ENCODE measurements at regions not wholly inside any gene's neighbourhood (a gene's known extent, or its start where the extent isn't known, plus 50 kb on each side); places are given as distances from the start of the nearest gene placed in this dataset.
"Not testable (repeated sequence)": the region's sequence is repeated elsewhere in the genome, so short reads cannot be mapped to it uniquely, and the experiment has no call there.

GRCh38 chr1:38787041-38787440 lies 72.5 kb downstream of the RRAGC start:
- DNase-seq (ENCODE audit: low spot score) = no peak

GRCh38 chr1:38786040-38786436 lies 73.5 kb downstream of the RRAGC start:
- DNase-seq (ENCODE audit: low spot score) = no peak

DNA sequence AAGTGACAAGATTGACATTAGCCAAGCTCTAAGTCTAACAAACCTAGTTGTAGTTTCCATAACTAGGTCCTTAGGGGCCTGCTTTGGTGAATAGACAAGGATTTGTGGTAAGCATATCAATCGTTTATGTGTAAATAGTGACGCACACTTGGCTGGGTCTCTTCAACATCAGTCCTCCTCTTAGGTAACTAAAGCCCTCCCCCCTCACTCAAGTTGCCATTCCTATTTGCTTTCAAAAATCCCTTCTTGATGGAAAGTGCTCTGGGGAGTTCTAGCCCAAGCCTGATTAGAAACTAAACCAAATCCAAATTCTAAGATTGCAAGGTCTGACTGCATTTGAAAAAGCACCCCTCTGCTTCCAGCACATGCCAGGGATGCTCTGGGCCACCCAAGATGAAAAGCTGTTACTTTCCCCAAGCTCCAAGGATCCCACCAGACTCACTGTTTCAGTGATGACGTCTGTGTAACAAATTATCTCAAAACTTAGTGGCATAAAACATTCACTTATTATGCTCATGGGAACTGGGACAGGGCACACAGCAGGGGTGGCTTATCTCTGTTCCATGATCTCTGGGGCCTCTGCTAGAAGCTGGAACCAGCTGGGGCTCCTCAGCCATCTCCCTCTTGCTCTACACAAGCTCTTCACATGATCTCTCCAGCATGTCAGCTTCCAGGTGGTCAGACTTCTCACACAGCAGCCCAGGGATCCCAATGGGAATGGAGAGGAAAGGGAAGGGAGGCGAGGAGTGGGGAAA lies 74.1 kb downstream of the RRAGC start:
- DNase-seq (ENCODE audit: low spot score) = no peak

- DNase-seq (ENCODE audit: low spot score) = no peak
Measured at GRCh38 chr1:38784452-38785284, 74.9 kb downstream of the RRAGC start.

- peak; percentile 46 for DNase-seq (ENCODE audit: low spot score)
Measured at GRCh38 chr1:38783640-38784229, 75.8 kb downstream of the RRAGC start.

DNA sequence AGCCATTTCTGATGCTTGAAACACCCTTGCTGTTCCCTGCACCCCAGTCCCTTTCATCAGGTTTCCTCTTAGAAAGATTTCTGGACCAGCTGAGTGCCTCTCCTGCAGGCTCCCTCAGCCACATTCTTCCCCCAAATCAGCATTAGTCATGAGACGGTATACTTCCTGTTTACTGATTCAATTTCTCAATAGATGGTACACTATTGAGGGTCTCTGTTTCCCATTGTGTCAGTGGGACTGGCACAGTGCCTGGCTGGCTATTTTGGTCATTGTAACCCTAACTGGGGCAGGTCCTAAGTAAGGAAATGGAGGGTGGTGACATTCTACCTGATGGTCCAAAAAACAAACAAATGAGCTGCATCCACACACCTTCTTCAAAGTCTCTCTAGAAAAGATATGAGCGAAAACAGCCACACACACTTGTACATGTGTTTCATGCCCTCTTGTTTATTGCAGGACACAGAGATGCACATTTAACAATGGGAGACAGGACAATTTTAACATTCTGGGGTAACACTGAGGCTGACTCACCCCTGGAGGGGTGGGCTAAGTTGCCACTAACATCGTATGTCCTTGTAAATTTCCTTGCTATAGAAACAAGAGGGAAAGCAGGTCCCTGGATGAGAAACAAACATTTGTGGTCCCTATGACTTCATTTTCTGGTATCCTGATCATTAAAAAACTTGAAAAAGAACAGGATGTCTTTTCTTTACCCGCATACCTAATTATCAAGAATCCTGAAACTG lies 77.5 kb downstream of the RRAGC start:
- no peak for DNase-seq (ENCODE audit: low spot score)

DNA sequence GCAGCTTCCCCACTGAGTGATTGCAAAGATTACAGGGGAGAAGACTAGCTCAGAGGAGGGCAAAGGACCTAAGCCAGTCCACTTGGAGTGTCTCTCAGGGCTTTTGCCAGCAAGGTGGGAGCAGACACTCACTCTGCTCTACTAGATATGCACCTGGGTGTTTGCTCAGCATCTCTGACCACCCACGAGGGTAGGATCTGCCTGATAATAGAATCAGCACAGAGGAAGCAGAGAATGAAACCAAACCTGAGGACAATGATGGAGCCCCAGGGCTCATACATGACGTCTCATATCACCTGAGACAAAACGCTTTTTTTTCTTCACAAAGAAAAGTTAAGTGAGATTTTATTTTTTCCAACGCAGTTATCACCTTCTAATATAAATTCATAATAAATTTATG lies 79.4 kb downstream of the RRAGC start:
- DNase-seq (ENCODE audit: low spot score) = no peak

DNA sequence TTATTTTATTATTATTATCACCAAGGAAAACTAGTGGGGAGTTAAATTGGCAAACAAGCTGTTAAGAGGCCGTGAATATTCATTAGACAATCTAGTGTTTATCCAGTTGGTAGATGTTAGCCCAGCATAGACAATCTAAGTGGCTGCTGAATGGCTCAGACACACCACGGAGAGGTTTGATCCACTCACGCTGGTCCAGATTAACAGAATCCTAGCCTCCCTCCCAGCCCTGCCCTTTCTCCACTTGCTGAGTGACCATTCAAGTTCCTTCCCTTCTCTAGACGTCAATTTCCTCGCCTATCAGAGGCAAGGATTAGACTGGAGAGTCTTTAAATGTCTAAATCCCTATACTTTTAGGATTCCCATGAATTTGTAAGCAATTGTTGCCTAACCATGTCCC lies 80.1 kb downstream of the RRAGC start:
- DNase-seq (ENCODE audit: low spot score) = no peak

DNA sequence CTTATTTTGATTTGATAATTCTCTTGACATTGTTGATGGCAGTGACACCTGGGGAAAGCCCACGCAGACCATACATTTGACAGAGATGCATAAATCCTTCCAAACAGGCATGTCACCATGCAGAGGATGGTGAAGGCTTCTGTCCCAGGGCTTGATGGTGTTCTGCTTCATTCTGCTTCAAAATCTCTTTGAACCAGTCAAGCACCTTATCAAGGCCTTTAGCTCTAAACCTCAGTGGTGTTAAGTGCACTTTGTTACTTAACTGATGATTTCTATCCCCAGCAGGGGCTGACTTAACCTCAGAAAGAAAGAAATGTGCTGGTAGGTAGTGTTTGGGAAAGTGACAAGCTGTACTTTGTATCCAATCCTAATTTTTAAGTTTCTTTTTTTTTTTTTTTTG lies 81.1 kb downstream of the RRAGC start:
- no peak for DNase-seq (ENCODE audit: low spot score)

- no peak for DNase-seq (ENCODE audit: low spot score)
Measured at GRCh38 chr1:38778051-38778450, 81.5 kb downstream of the RRAGC start.

GRCh38 chr1:38777464-38777957 lies 82.1 kb downstream of the RRAGC start:
- no peak for DNase-seq (ENCODE audit: low spot score)

- no peak for DNase-seq (ENCODE audit: low spot score)
Measured at GRCh38 chr1:38776466-38777065, 83.0 kb downstream of the RRAGC start.

DNA sequence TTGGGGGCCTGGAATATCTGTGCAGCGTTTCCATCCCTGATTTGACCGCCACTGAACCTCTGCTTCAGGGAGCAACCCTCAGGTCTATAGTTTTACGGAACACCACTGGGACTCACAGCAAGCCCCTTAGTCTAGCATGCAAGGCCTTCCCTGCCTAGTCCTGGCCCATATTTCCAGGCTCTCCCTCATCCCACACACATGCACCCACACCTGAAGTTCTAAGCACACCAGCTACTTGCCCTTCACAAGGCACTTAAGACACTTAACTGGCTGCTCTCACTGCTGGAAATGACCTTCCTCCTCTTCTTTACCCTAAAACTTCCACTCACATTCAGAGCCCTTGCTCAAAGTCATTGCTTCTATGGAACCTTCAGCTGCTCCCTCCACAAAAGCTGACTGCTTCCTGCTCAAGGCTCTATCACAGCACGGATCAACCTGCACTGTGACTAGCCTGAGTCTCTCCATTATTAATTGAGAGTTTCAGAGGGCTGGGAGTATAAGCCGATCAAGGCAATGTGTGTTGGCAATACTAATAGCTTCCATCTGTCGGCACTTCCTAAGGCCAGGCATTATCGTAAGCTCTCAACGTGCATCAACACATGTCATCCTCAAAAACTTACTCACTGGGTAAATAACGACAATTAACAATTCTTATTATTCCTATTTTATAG lies 84.3 kb downstream of the RRAGC start:
- DNase-seq (ENCODE audit: low spot score) = no peak

GRCh38 chr1:38773483-38773882 lies 86.1 kb downstream of the RRAGC start:
- no peak for DNase-seq (ENCODE audit: low spot score)

GRCh38 chr1:38772953-38773352 lies 86.6 kb downstream of the RRAGC start:
- no peak for DNase-seq (ENCODE audit: low spot score)

DNA sequence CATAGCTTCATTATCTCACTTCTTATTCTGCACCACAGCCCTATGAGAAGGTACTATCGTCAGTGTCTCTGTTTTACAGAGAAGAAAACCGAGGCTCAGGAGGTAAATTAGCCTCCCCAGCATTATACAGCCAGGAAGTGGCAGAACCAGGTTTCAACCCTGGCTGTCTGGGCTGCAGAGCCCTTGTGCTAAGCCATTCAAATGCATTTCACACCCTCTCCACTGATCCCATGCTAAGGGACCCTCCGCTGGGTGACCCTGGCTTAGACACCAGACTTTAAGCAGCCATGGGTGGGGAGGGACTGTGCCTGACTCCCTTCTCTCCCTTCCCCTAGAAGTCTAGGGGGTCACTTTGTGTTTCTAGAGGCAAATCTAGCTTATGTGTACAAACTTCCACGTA lies 87.5 kb downstream of the RRAGC start:
- no peak for DNase-seq (ENCODE audit: low spot score)

DNA sequence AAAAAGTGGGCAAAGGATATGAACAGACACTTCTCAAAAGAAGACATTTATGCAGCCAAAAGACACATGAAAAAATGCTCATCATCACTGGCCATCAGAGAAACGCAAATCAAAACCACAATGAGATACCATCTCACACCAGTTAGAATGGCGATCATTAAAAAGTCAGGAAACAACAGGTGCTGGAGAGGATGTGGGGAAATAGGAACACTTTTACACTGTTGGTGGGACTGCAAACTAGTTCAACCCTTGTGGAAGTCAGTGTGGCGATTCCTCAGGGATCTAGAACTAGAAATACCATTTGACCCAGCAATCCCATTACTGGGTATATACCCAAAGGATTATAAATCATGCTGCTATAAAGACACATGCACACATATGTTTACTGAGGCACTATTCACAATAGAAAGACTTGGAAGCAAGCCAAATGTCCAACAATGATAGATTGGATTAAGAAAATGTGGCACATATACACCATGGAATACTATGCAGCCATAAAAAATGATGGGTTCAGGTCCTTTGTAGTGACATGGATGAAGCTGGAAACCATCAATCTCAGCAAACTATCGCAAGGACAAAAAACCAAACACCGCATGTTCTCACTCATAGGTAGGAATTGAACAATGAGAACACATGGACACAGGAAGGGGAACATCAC lies 88.9 kb downstream of the RRAGC start:
- DNase-seq (ENCODE audit: low spot score) = not testable (repeated sequence)

GRCh38 chr1:38766125-38766524 lies 93.4 kb downstream of the RRAGC start:
- no peak for DNase-seq (ENCODE audit: low spot score)

DNA sequence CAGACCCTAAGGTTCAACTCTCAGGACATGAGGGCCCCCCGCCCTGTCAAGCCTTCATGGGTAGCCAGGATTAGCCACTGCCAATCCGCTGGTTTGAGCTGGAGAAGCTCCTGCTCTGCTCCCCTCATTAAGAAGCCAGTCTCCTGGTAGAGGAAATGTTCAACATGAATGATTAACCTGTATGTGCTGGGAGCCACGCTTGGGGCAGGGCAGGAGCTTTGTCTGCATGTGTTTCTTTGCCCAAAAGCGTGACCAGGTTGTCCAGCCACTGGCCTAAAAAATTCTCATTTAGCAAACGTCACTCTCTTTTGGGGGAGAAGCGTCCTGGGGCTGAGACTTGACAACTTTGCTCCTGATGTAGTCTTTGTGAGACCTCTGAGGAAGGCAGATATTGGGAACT lies 96.5 kb downstream of the RRAGC start:
- DNase-seq (ENCODE audit: low spot score) = no peak

- DNase-seq (ENCODE audit: low spot score) = no peak
Measured at GRCh38 chr1:38760562-38760961, 99.0 kb downstream of the RRAGC start.

- DNase-seq (ENCODE audit: low spot score) = no peak
Measured at GRCh38 chr1:38758820-38759219, 100.8 kb downstream of the RRAGC start.
